Activated CD8-positive, alpha-beta memory T cell treated with anti-CD3 and anti-CD28 coated beads, Interleukin-2, amount 10 ng/mL, durations not matched to agents 7 days and 5 days (primary cell): ENCODE measurements at regions not wholly inside any gene's neighbourhood (a gene's known extent, or its start where the extent isn't known, plus 50 kb on each side); places are given as distances from the start of the nearest gene placed in this dataset.
"Not testable (repeated sequence)": the region's sequence is repeated elsewhere in the genome, so short reads cannot be mapped to it uniquely, and the experiment has no call there.

Experiments used
- ATAC-seq: fragments of 150-1000 bp; cut with Tn5 transposase; one replicate; pipeline ENCODE4 v1.10.0; 2021; ENCODE audit warnings: moderate library complexity
- CTCF ChIA-PET: fragments of 350-600 bp; sonication (Branson Sonifier 250); formaldehyde crosslinking; loops from one replicate; lab custom pipeline; 2021; ENCODE audit warnings: antibody characterized with exemption; lab: Charles Lee
- DNase-seq: peaks from one replicate; pipeline ENCODE4 v3.0.0-alpha.2; 2020
- H3K27ac Mint-ChIP-seq: one replicate; pipeline ENCODE4 v1.8.0; 2021; ENCODE audit warnings: mild to moderate bottlenecking, mixed read lengths
- H3K27me3 Mint-ChIP-seq: one replicate; pipeline ENCODE4 v1.8.0; 2021; ENCODE audit warnings: mixed read lengths
- H3K36me3 Mint-ChIP-seq: one replicate; pipeline ENCODE4 v1.8.0; 2021; ENCODE audit warnings: mild to moderate bottlenecking, mixed read lengths
- H3K4me1 Mint-ChIP-seq: one replicate; pipeline ENCODE4 v1.8.0; 2021; ENCODE audit warnings: mixed read lengths
- H3K4me3 Mint-ChIP-seq: one replicate; pipeline ENCODE4 v1.8.0; 2021; ENCODE audit warnings: mild to moderate bottlenecking, moderate library complexity, mixed read lengths
- H3K9me3 Mint-ChIP-seq: one replicate; pipeline ENCODE4 v1.8.0; 2022; ENCODE audit warnings: low read depth, mixed read lengths

- no peak overlapping the region for H3K4me3 Mint-ChIP-seq
- no peaks in the 10 kb centered on the region for H3K27me3 Mint-ChIP-seq
- DNase-seq, result no peak
- H3K9me3 Mint-ChIP-seq, result no peaks in the 10 kb centered on the region
- ATAC-seq, result no peak
- H3K27ac Mint-ChIP-seq, result no peak overlapping the region
- CTCF ChIA-PET, result no interaction called here
- no peaks in the 10 kb centered on the region for H3K36me3 Mint-ChIP-seq
- H3K4me1 Mint-ChIP-seq, result no peaks in the 10 kb centered on the region
Observed at GRCh38 chr2:192948316-192948715, 753.6 kb upstream of the TMEFF2 start.

- Mint-ChIP-seq H3K36me3 (no peaks in the 10 kb centered on the region), H3K4me3 (no peak overlapping the region), H3K27ac (no peak overlapping the region), H3K4me1 (no peaks in the 10 kb centered on the region), H3K27me3 (no peaks in the 10 kb centered on the region), H3K9me3 (no peaks in the 10 kb centered on the region)
- ATAC-seq, result no peak
- CTCF ChIA-PET, result no interaction called here
- DNase-seq, result no peak
Observed at GRCh38 chr2:192947352-192947751, 752.6 kb upstream of the TMEFF2 start.

- no peaks in the 10 kb centered on the region for H3K36me3 Mint-ChIP-seq
- H3K9me3 Mint-ChIP-seq, result no peaks in the 10 kb centered on the region
- no peak overlapping the region for H3K4me3 Mint-ChIP-seq
- ATAC-seq (no peak), DNase-seq (no peak)
- CTCF ChIA-PET, result interaction anchor here (1.6 kb wide), 1 partner anchor 11 kb away, joined by 3 read pairs; no protein-coding TSS in a partner anchor
- no peaks in the 10 kb centered on the region for H3K27me3 Mint-ChIP-seq
- H3K4me1 Mint-ChIP-seq, result no peaks in the 10 kb centered on the region
- no peak overlapping the region for H3K27ac Mint-ChIP-seq
Observed at GRCh38 chr2:192940767-192941166, 746.0 kb upstream of the TMEFF2 start.

GRCh38 chr2:192932376-192932775, 737.6 kb upstream of the TMEFF2 start:
- Mint-ChIP-seq H3K36me3 (no peaks in the 10 kb centered on the region), H3K9me3 (peaks cover 3% of the 10 kb centered on the region), H3K27ac (no peak overlapping the region), H3K4me3 (no peak overlapping the region), H3K27me3 (no peaks in the 10 kb centered on the region), H3K4me1 (no peaks in the 10 kb centered on the region)
- CTCF ChIA-PET, result no interaction called here
- ATAC-seq, result no peak
- DNase-seq, result no peak

- H3K36me3 Mint-ChIP-seq, H3K9me3 Mint-ChIP-seq, H3K4me3 Mint-ChIP-seq, H3K27me3 Mint-ChIP-seq, CTCF ChIA-PET, DNase-seq, ATAC-seq, H3K27ac Mint-ChIP-seq, H3K4me1 Mint-ChIP-seq: not testable (repeated sequence)
Observed at GRCh38 chr2:192921631-192922030, 726.9 kb upstream of the TMEFF2 start.

- H3K4me1 Mint-ChIP-seq, result no peaks in the 10 kb centered on the region
- H3K27me3 Mint-ChIP-seq, result no peaks in the 10 kb centered on the region
- no peaks in the 10 kb centered on the region for H3K36me3 Mint-ChIP-seq
- ATAC-seq, result no peak
- CTCF ChIA-PET, result no interaction called here
- H3K4me3 Mint-ChIP-seq, result no peak overlapping the region
- no peaks in the 10 kb centered on the region for H3K9me3 Mint-ChIP-seq
- H3K27ac Mint-ChIP-seq, result no peak overlapping the region
- DNase-seq, result no peak
Observed at GRCh38 chr2:192901446-192901845, 706.7 kb upstream of the TMEFF2 start.

- H3K9me3 Mint-ChIP-seq, result no peaks in the 10 kb centered on the region
- no peaks in the 10 kb centered on the region for H3K27me3 Mint-ChIP-seq
- CTCF ChIA-PET, result no interaction called here
- H3K27ac Mint-ChIP-seq, result no peak overlapping the region
- ATAC-seq, result no peak
- DNase-seq, result no peak
- H3K4me3 Mint-ChIP-seq, result no peak overlapping the region
- no peaks in the 10 kb centered on the region for H3K4me1 Mint-ChIP-seq
- no peaks in the 10 kb centered on the region for H3K36me3 Mint-ChIP-seq
Observed at GRCh38 chr2:192899466-192899865, 704.7 kb upstream of the TMEFF2 start.

GRCh38 chr2:192893976-192894375, 699.2 kb upstream of the TMEFF2 start:
- H3K27me3 Mint-ChIP-seq, CTCF ChIA-PET, H3K4me1 Mint-ChIP-seq, H3K9me3 Mint-ChIP-seq, H3K36me3 Mint-ChIP-seq, ATAC-seq, DNase-seq, H3K4me3 Mint-ChIP-seq, H3K27ac Mint-ChIP-seq: not testable (repeated sequence)

GRCh38 chr2:192888109-192888508, 693.4 kb upstream of the TMEFF2 start:
- ATAC-seq, result no peak
- Mint-ChIP-seq H3K4me3 (no peak overlapping the region), H3K36me3 (no peaks in the 10 kb centered on the region), H3K27ac (no peak overlapping the region), H3K4me1 (no peaks in the 10 kb centered on the region), H3K27me3 (no peaks in the 10 kb centered on the region), H3K9me3 (no peaks in the 10 kb centered on the region)
- DNase-seq, result no peak
- CTCF ChIA-PET, result no interaction called here

GRCh38 chr2:192887337-192887736, 692.6 kb upstream of the TMEFF2 start:
- CTCF ChIA-PET, result no interaction called here
- ATAC-seq (no peak), DNase-seq (no peak)
- H3K36me3 Mint-ChIP-seq, result no peaks in the 10 kb centered on the region
- no peak overlapping the region for H3K27ac Mint-ChIP-seq
- no peaks in the 10 kb centered on the region for H3K4me1 Mint-ChIP-seq
- no peaks in the 10 kb centered on the region for H3K27me3 Mint-ChIP-seq
- no peaks in the 10 kb centered on the region for H3K9me3 Mint-ChIP-seq
- H3K4me3 Mint-ChIP-seq, result no peak overlapping the region

- Mint-ChIP-seq H3K27me3 (no peaks in the 10 kb centered on the region), H3K9me3 (no peaks in the 10 kb centered on the region), H3K4me1 (no peaks in the 10 kb centered on the region), H3K4me3 (no peak overlapping the region), H3K27ac (no peak overlapping the region), H3K36me3 (no peaks in the 10 kb centered on the region)
- CTCF ChIA-PET, result no interaction called here
- DNase-seq, result no peak
- ATAC-seq, result no peak
Observed at GRCh38 chr2:192886636-192887035, 691.9 kb upstream of the TMEFF2 start.

GRCh38 chr2:192885569-192886160, 690.9 kb upstream of the TMEFF2 start:
- ATAC-seq (no peak), DNase-seq (no peak)
- Mint-ChIP-seq H3K27ac (no peak overlapping the region), H3K27me3 (no peaks in the 10 kb centered on the region), H3K36me3 (no peaks in the 10 kb centered on the region), H3K4me1 (no peaks in the 10 kb centered on the region), H3K9me3 (no peaks in the 10 kb centered on the region), H3K4me3 (no peak overlapping the region)
- CTCF ChIA-PET, result no interaction called here

- no peaks in the 10 kb centered on the region for H3K27me3 Mint-ChIP-seq
- CTCF ChIA-PET, result no interaction called here
- no peaks in the 10 kb centered on the region for H3K9me3 Mint-ChIP-seq
- H3K4me1 Mint-ChIP-seq, result no peaks in the 10 kb centered on the region
- no peak overlapping the region for H3K4me3 Mint-ChIP-seq
- ATAC-seq, result no peak
- DNase-seq, result no peak
- no peaks in the 10 kb centered on the region for H3K36me3 Mint-ChIP-seq
- H3K27ac Mint-ChIP-seq, result no peak overlapping the region
Observed at GRCh38 chr2:192877159-192877558, 682.4 kb upstream of the TMEFF2 start.

GRCh38 chr2:192876698-192877097, 682.0 kb upstream of the TMEFF2 start:
- H3K4me3 Mint-ChIP-seq, result no peak overlapping the region
- no peaks in the 10 kb centered on the region for H3K27me3 Mint-ChIP-seq
- ATAC-seq, result no peak
- no peaks in the 10 kb centered on the region for H3K4me1 Mint-ChIP-seq
- no peak for DNase-seq
- H3K9me3 Mint-ChIP-seq, result no peaks in the 10 kb centered on the region
- CTCF ChIA-PET, result no interaction called here
- H3K36me3 Mint-ChIP-seq, result no peaks in the 10 kb centered on the region
- no peak overlapping the region for H3K27ac Mint-ChIP-seq

GRCh38 chr2:192854706-192855105, 660.0 kb upstream of the TMEFF2 start:
- CTCF ChIA-PET, result no interaction called here
- no peak for DNase-seq
- no peak for ATAC-seq
- H3K4me3 Mint-ChIP-seq, result no peak overlapping the region
- H3K9me3 Mint-ChIP-seq, result no peaks in the 10 kb centered on the region
- H3K27me3 Mint-ChIP-seq, result no peaks in the 10 kb centered on the region
- H3K36me3 Mint-ChIP-seq, result no peaks in the 10 kb centered on the region
- H3K27ac Mint-ChIP-seq, result no peak overlapping the region
- H3K4me1 Mint-ChIP-seq, result no peaks in the 10 kb centered on the region
